Heart left ventricle (tissue), 16 donors: ENCODE measurements at regions not wholly inside any gene's neighbourhood (a gene's known extent, or its start where the extent isn't known, plus 50 kb on each side); places are given as distances from the start of the nearest gene placed in this dataset.

ENCODE experiments used
- ATAC-seq, 4 donors: fragments of 200-7000 bp; cut with Tn5 transposase; one replicate each; pipeline ENCODE4 v1.9.1; 2020 to 2022; ENCODE audit warnings: moderate library complexity in 4 of 4, mild to moderate bottlenecking in 3 of 4, moderate number of reproducible peaks in 1 of 4
- DNase-seq, 5 donors: peaks; one replicate each; pipeline ENCODE4 v3.0.0-alpha.2; 2020
- H3K27ac ChIP-seq, 12 donors: fragments of 200-600 bp; sonication (generic) in 4 of 12; one replicate each; pipeline versions ENCODE4 v1.5.0 to v1.8.0; 2016 to 2022; ENCODE audit warnings: mild to moderate bottlenecking in 2 of 12
- H3K27me3 ChIP-seq, 9 donors: fragments of 200-600 bp; sonication (generic) in 2 of 9; one replicate each; pipeline versions ENCODE4 v1.5.1 to v1.8.0; 2016 to 2022; ENCODE audit warnings: mild to moderate bottlenecking in 3 of 9
- H3K36me3 ChIP-seq, 9 donors: fragments of 200-600 bp; sonication (generic) in 2 of 9; one replicate each; pipeline versions ENCODE4 v1.5.0 to v1.8.0; 2018 to 2022; ENCODE audit warnings: mild to moderate bottlenecking in 2 of 9
- H3K4me1 ChIP-seq, 12 donors: fragments of 200-600 bp; sonication (generic) in 4 of 12; one replicate each; pipeline versions ENCODE4 v1.5.0 to v1.8.0; 2016 to 2022; ENCODE audit warnings: mild to moderate bottlenecking in 3 of 12
- H3K4me3 ChIP-seq, 12 donors: fragments of 200-600 bp; sonication (generic) in 4 of 12; one replicate each; pipeline versions ENCODE4 v1.5.0 to v1.8.0; 2017 to 2022; ENCODE audit warnings: mild to moderate bottlenecking in 9 of 12, moderate library complexity in 4 of 12
- H3K9me3 ChIP-seq, 12 donors: fragments of 200-600 bp; sonication (generic) in 4 of 12; one replicate each; pipeline versions ENCODE4 v1.5.0 to v1.8.0; 2016 to 2022; ENCODE audit warnings: mild to moderate bottlenecking in 1 of 12
- POLR2A ChIP-seq, 2 donors: fragments of 450-650 bp; IDR thresholded peaks; one replicate each; pipeline ENCODE4 v1.6.1; 2017; ENCODE audit warnings: antibody characterized with exemption in 2 of 2, mild to moderate bottlenecking in 2 of 2, moderate library complexity in 2 of 2
- WGBS, 4 donors: extraction: QIAGEN DNeasy Blood & Tissue Kit in 2 of 4; methylation state at CpG; one replicate each; pipeline versions ENCODE4 v1.1.5 to v1.1.7; 2013 to 2018; 5-methylcytosine and 5-hydroxymethylcytosine counted together
- intact Hi-C, 10 donors: fragments of 100-400 bp; cut with DNase I; formaldehyde crosslinking; loops; one replicate each; pipeline versions ENCODE4 v1.11.1 to v1.14.2; 2022
- TF ChIP-seq, protein P1 (sequence below), 12 donors: fragments of 200-600 bp; sonication (generic) in 4 of 12; IDR thresholded peaks; one replicate each; pipeline versions ENCODE4 v1.5.0 to v1.8.0; 2018 to 2022; ENCODE audit warnings: antibody characterized with exemption in 12 of 12, mild to moderate bottlenecking in 5 of 12
- donor health status: ischemic (EF 13 %, LVEDD 7.1; RV severe dilation, severe dysfunction).
- donor health status: healthy with polysubstance abuse.
- donor health status: DM: no; HTN: yes; CAD: no.
- donor health status: DM: no; HTN: no; CAD: no.
- donor health status: ischemic (EF 25% LVEDD 6.9; RV normal size, moderate dysfunction).
- donor health status: ischemic (EF 25% LVEDD 5.7; RV mildly dilated, moderate dysfunction).
- donor health status: healthy.
- donor health status: DM: yes; HTN: yes; CAD: no.
- donor health status: ischemic (EF 35%, LVEDD 5.7; RV mildly dilated, moderate dysfunction).
- donor health status: nonischemic (EF 11% LVEDD 7.7; RV severe dilation, severe dysfunction).
- donor health status: DM: yes; HTN: yes; CAD: no.
- donor health status: PGD.
- donor health status: ischemic (EF 29% LVEDD 5.4; RV normal size, mild dysfunction).
- donor health status: nonischemic (EF 23%, LVEDD 6.1; RV moderate dilation, normal function).

DNA sequence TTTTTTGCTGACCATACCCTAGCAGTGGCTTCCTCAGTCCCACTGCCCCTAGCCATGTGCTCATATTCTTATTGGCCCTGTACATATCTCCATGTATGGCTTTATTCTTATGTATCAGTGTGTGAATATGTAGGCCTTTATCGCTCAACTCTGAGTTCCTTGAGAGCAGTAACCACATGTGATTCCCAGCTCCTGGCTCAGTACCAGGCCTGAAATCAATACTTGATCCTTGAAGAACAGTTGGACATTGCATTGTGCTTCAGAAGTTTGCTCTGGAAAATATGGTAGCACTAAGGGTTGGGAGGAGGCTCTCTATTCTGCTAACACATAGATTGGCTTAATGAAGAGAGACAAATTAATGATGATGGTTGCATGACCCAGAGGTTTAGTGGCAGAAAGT, 118.8 kb upstream of the FERMT1 start:
- H3K4me3 ChIP-seq, result no peak overlapping the region
- intact Hi-C loops, result no loop called here
- H3K36me3 ChIP-seq, result no peaks in the 10 kb centered on the region
- H3K9me3 ChIP-seq, result no peaks in the 10 kb centered on the region
- no peaks in the 10 kb centered on the region for H3K4me1 ChIP-seq
- 95 to 100% (median 98%) methylated on average over 1 of the region's 1 CpG for WGBS, 4 donors
- no peaks in the 10 kb centered on the region for H3K27me3 ChIP-seq
- ATAC-seq (no peak), DNase-seq (no peak)
- no peak overlapping the region for H3K27ac ChIP-seq
- TF ChIP-seq POLR2A (IDR thresholded peaks at IDR 0.05), result no peak
- TF ChIP-seq, protein P1, sequence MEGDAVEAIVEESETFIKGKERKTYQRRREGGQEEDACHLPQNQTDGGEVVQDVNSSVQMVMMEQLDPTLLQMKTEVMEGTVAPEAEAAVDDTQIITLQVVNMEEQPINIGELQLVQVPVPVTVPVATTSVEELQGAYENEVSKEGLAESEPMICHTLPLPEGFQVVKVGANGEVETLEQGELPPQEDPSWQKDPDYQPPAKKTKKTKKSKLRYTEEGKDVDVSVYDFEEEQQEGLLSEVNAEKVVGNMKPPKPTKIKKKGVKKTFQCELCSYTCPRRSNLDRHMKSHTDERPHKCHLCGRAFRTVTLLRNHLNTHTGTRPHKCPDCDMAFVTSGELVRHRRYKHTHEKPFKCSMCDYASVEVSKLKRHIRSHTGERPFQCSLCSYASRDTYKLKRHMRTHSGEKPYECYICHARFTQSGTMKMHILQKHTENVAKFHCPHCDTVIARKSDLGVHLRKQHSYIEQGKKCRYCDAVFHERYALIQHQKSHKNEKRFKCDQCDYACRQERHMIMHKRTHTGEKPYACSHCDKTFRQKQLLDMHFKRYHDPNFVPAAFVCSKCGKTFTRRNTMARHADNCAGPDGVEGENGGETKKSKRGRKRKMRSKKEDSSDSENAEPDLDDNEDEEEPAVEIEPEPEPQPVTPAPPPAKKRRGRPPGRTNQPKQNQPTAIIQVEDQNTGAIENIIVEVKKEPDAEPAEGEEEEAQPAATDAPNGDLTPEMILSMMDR (IDR thresholded peaks at IDR 0.05), result no peak

DNA sequence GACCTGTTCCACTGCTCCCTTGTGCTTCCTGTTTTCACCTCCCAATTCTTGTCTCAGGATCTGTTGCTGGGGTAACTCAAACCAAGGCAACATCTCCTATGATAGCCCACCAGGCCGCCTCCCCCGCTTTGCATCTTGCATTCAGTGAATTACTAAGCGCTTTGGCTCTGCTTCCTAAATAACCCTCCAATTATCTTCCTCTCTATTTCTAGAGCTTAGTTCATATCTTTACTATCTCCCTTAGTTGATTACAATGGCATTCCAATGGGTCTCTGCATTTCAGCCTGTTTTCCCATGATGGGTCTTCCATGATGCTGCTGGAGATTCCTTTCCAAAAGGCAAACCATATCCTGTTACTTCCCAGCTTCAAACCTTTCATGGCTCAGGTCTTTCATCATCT, 117.2 kb upstream of the FERMT1 start:
- intact Hi-C loops, result no loop called here
- H3K4me3 ChIP-seq, result no peak overlapping the region
- 86 to 93% (median 86%) methylated on average over 3 of the region's 3 CpGs for WGBS, 4 donors

DNA sequence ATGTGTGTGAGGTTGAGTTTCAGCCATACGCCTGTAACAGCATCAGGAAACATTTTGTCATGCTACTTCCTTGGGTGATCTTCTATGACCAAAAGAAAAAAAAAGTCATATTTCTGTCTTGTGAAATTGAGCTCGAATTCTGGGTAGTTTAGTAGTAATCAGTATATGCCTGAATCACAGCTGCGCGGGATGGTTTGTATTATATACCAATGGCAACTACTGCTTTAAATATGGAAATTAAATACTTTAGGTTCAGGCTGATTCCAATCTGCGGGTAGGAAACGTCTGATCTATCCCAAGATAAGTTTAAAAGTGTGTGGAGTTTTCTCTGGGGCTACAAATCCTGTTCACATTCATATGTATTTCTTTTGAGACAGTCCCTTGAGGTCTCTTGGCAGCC, 115.6 kb upstream of the FERMT1 start:
- Histone ChIP-seq H3K9me3 (no peaks in the 10 kb centered on the region), H3K4me3 (no peak overlapping the region), H3K36me3 (no peaks in the 10 kb centered on the region), H3K4me1 (no peaks in the 10 kb centered on the region), H3K27me3 (no peaks in the 10 kb centered on the region), H3K27ac (no peak overlapping the region)
- intact Hi-C loops, result no loop called here
- DNase-seq (no peak), ATAC-seq (no peak)
- 67 to 72% (median 69%) methylated on average over 6 of the region's 6 CpGs for WGBS, 4 donors
- TF ChIP-seq, protein P1 (IDR thresholded peaks at IDR 0.05), result no peak
- TF ChIP-seq POLR2A (IDR thresholded peaks at IDR 0.05), result no peak

More for the DNA sequence above, 117.2 kb upstream of the FERMT1 start:
- Histone ChIP-seq H3K27ac (no peak overlapping the region), H3K27me3 (no peaks in the 10 kb centered on the region), H3K4me1 (no peaks in the 10 kb centered on the region), H3K9me3 (no peaks in the 10 kb centered on the region), H3K36me3 (no peaks in the 10 kb centered on the region)
- TF ChIP-seq, protein P1 (IDR thresholded peaks at IDR 0.05), result no peak
- no peak for TF ChIP-seq POLR2A (IDR thresholded peaks at IDR 0.05)
- ATAC-seq (no peak), DNase-seq (no peak)

DNA sequence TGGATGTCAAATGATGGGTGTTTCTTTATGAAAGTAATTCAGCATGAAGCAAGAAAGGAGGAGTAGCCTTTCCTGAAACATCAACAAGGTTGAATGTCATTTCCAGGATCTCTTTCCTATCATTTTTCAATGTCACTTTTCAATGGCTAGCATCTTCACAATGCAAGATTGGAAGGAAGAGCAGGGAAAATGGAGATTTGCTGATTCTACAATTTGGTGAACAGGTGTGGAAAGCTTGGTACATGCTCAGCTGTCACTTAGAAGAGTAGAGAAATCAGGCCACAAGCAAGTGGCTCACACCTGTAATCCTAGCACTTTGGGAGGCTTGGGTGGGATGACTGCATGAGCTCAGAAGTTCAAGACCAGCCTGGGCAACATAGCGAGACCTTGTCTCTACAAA, 112.7 kb upstream of the FERMT1 start:
- ATAC-seq (no peak), DNase-seq (no peak)
- no peak overlapping the region for H3K27ac ChIP-seq
- TF ChIP-seq, protein P1 (IDR thresholded peaks at IDR 0.05), result no peak
- no peak for TF ChIP-seq POLR2A (IDR thresholded peaks at IDR 0.05)
- H3K9me3 ChIP-seq, result peaks cover 0 to 3% (median 0%) of the 10 kb centered on the region in 12 donors
- WGBS, 4 donors, result 80 to 95% (median 87%) methylated on average over 1 of the region's 1 CpG
- no peak overlapping the region for H3K4me3 ChIP-seq
- no peaks in the 10 kb centered on the region for H3K27me3 ChIP-seq
- intact Hi-C loops, result no loop called here
- H3K36me3 ChIP-seq, result no peaks in the 10 kb centered on the region
- no peaks in the 10 kb centered on the region for H3K4me1 ChIP-seq
